ENCODE measurements at regions not wholly inside any gene's neighbourhood (a gene's known extent, or its start where the extent isn't known, plus 50 kb on each side); places are given as distances from the start of the nearest gene placed in this dataset.
"Not testable (repeated sequence)": the region's sequence is repeated elsewhere in the genome, so short reads cannot be mapped to it uniquely, and the experiment has no call there.

- DNase-seq (ENCODE audit: low read depth in 1 of 2, low spot score in 1 of 2) = no peak
These were observed 452.4 kb upstream of the PHF14 start for GRCh38 chr7:10521306-10521705.

- DNase-seq (ENCODE audit: low read depth in 1 of 2, low spot score in 1 of 2) = not testable (repeated sequence)
These were observed 440.2 kb upstream of the PHF14 start for GRCh38 chr7:10533429-10533828.

- DNase-seq (ENCODE audit: low read depth in 1 of 2, low spot score in 1 of 2) = no peak
These were observed 437.1 kb upstream of the PHF14 start for GRCh38 chr7:10536561-10536960.

GRCh38 chr7:10537764-10538163 lies 435.9 kb upstream of the PHF14 start:
- no peak for DNase-seq (ENCODE audit: low read depth in 1 of 2, low spot score in 1 of 2)

GRCh38 chr7:10557375-10557774 lies 416.3 kb upstream of the PHF14 start:
- DNase-seq (ENCODE audit: low read depth in 1 of 2, low spot score in 1 of 2) = no peak

- no peak for DNase-seq (ENCODE audit: low read depth in 1 of 2, low spot score in 1 of 2)
These were observed 413.2 kb upstream of the PHF14 start for GRCh38 chr7:10560497-10560896.

- no peak for DNase-seq (ENCODE audit: low read depth in 1 of 2, low spot score in 1 of 2)
These were observed 404.8 kb upstream of the PHF14 start for GRCh38 chr7:10568891-10569290.

GRCh38 chr7:10571759-10572158 lies 401.9 kb upstream of the PHF14 start:
- DNase-seq (ENCODE audit: low read depth in 1 of 2, low spot score in 1 of 2) = no peak

- no peak for DNase-seq (ENCODE audit: low read depth in 1 of 2, low spot score in 1 of 2)
These were observed 395.8 kb upstream of the PHF14 start for GRCh38 chr7:10577866-10578374.

- DNase-seq (ENCODE audit: low read depth in 1 of 2, low spot score in 1 of 2) = no peak
These were observed 394.1 kb upstream of the PHF14 start for GRCh38 chr7:10579561-10579960.

- DNase-seq (ENCODE audit: low read depth in 1 of 2, low spot score in 1 of 2) = no peak
These were observed 388.8 kb upstream of the PHF14 start for GRCh38 chr7:10584886-10585285.

- no peak for DNase-seq (ENCODE audit: low read depth in 1 of 2, low spot score in 1 of 2)
These were observed 385.6 kb upstream of the PHF14 start for GRCh38 chr7:10588084-10588483.

GRCh38 chr7:10592604-10593003 lies 381.1 kb upstream of the PHF14 start:
- no peak for DNase-seq (ENCODE audit: low read depth in 1 of 2, low spot score in 1 of 2)

GRCh38 chr7:10593080-10593479 lies 380.6 kb upstream of the PHF14 start:
- DNase-seq (ENCODE audit: low read depth in 1 of 2, low spot score in 1 of 2) = no peak

GRCh38 chr7:10596827-10597226 lies 376.8 kb upstream of the PHF14 start:
- DNase-seq (ENCODE audit: low read depth in 1 of 2, low spot score in 1 of 2) = no peak

GRCh38 chr7:10604128-10604527 lies 369.5 kb upstream of the PHF14 start:
- DNase-seq (ENCODE audit: low read depth in 1 of 2, low spot score in 1 of 2) = no peak

- DNase-seq (ENCODE audit: low read depth in 1 of 2, low spot score in 1 of 2) = no peak
These were observed 360.7 kb upstream of the PHF14 start for GRCh38 chr7:10612950-10613349.

GRCh38 chr7:10618953-10619352 lies 354.7 kb upstream of the PHF14 start:
- DNase-seq (ENCODE audit: low read depth in 1 of 2, low spot score in 1 of 2) = no peak

GRCh38 chr7:10632712-10633111 lies 341.0 kb upstream of the PHF14 start:
- no peak for DNase-seq (ENCODE audit: low read depth in 1 of 2, low spot score in 1 of 2)

- no peak for DNase-seq (ENCODE audit: low read depth in 1 of 2, low spot score in 1 of 2)
These were observed 339.4 kb upstream of the PHF14 start for GRCh38 chr7:10634239-10634638.

- no peak for DNase-seq (ENCODE audit: low read depth in 1 of 2, low spot score in 1 of 2)
These were observed 335.7 kb upstream of the PHF14 start for GRCh38 chr7:10637991-10638390.

- DNase-seq (ENCODE audit: low read depth in 1 of 2, low spot score in 1 of 2) = no peak
These were observed 330.1 kb upstream of the PHF14 start for GRCh38 chr7:10643545-10643944.

- DNase-seq (ENCODE audit: low read depth in 1 of 2, low spot score in 1 of 2) = no peak
These were observed 328.8 kb upstream of the PHF14 start for GRCh38 chr7:10644849-10645248.

- no peak for DNase-seq (ENCODE audit: low read depth in 1 of 2, low spot score in 1 of 2)
These were observed 327.5 kb upstream of the PHF14 start for GRCh38 chr7:10646194-10646593.

Data from activated CD4-positive, alpha-beta T cell treated with anti-CD3 and anti-CD28 coated beads, Interleukin-2, amount 50 U/mL, for 24 hours (primary cell).